ENCODE measurements at regions not wholly inside any gene's neighbourhood (a gene's known extent, or its start where the extent isn't known, plus 50 kb on each side); places are given as distances from the start of the nearest gene placed in this dataset.

GRCh38 chr2:147531269-147531668 lies 313.6 kb upstream of the ACVR2A start:
- no peak overlapping the region for H3K4me3 ChIP-seq (ENCODE audit: low read length)
- no peak for DNase-seq (ENCODE audit: low read depth, low spot score)

- DNase-seq (ENCODE audit: low read depth, low spot score), result no peak
- H3K4me3 ChIP-seq (ENCODE audit: low read length), result no peak overlapping the region
These were observed 314.8 kb upstream of the ACVR2A start for GRCh38 chr2:147530033-147530432.

GRCh38 chr2:147525819-147526489 lies 318.9 kb upstream of the ACVR2A start:
- H3K4me3 ChIP-seq (ENCODE audit: low read length), result no peak overlapping the region
- DNase-seq (ENCODE audit: low read depth, low spot score), result no peak

GRCh38 chr2:147524912-147525311 lies 319.9 kb upstream of the ACVR2A start:
- no peak for DNase-seq (ENCODE audit: low read depth, low spot score)
- H3K4me3 ChIP-seq (ENCODE audit: low read length), result no peak overlapping the region

GRCh38 chr2:147523415-147523814 lies 321.4 kb upstream of the ACVR2A start:
- DNase-seq (ENCODE audit: low read depth, low spot score), result no peak
- H3K4me3 ChIP-seq (ENCODE audit: low read length), result no peak overlapping the region

GRCh38 chr2:147521936-147522335 lies 322.9 kb upstream of the ACVR2A start:
- DNase-seq (ENCODE audit: low read depth, low spot score), result no peak
- no peak overlapping the region for H3K4me3 ChIP-seq (ENCODE audit: low read length)

- DNase-seq (ENCODE audit: low read depth, low spot score), result no peak
- H3K4me3 ChIP-seq (ENCODE audit: low read length), result no peak overlapping the region
These were observed 324.0 kb upstream of the ACVR2A start for GRCh38 chr2:147520817-147521216.

GRCh38 chr2:147519178-147519577 lies 325.7 kb upstream of the ACVR2A start:
- DNase-seq (ENCODE audit: low read depth, low spot score), result no peak

GRCh38 chr2:147515213-147515612 lies 329.6 kb upstream of the ACVR2A start:
- no peak for DNase-seq (ENCODE audit: low read depth, low spot score)
- no peak overlapping the region for H3K4me3 ChIP-seq (ENCODE audit: low read length)

More at GRCh38 chr2:147519178-147519577, 325.7 kb upstream of the ACVR2A start:
- no peak overlapping the region for H3K4me3 ChIP-seq (ENCODE audit: low read length)

GRCh38 chr2:147512206-147512605 lies 332.6 kb upstream of the ACVR2A start:
- no peak for DNase-seq (ENCODE audit: low read depth, low spot score)
- no peak overlapping the region for H3K4me3 ChIP-seq (ENCODE audit: low read length)

- no peak overlapping the region for H3K4me3 ChIP-seq (ENCODE audit: low read length)
- DNase-seq (ENCODE audit: low read depth, low spot score), result no peak
These were observed 333.3 kb upstream of the ACVR2A start for GRCh38 chr2:147511491-147511948.

- no peak overlapping the region for H3K4me3 ChIP-seq (ENCODE audit: low read length)
- DNase-seq (ENCODE audit: low read depth, low spot score), result no peak
These were observed 335.0 kb upstream of the ACVR2A start for GRCh38 chr2:147509821-147510220.

- no peak overlapping the region for H3K4me3 ChIP-seq (ENCODE audit: low read length)
- DNase-seq (ENCODE audit: low read depth, low spot score), result no peak
These were observed 337.9 kb upstream of the ACVR2A start for GRCh38 chr2:147506889-147507288.

- no peak for DNase-seq (ENCODE audit: low read depth, low spot score)
- no peak overlapping the region for H3K4me3 ChIP-seq (ENCODE audit: low read length)
These were observed 342.0 kb upstream of the ACVR2A start for GRCh38 chr2:147502711-147503290.

GRCh38 chr2:147501968-147502367 lies 342.9 kb upstream of the ACVR2A start:
- no peak overlapping the region for H3K4me3 ChIP-seq (ENCODE audit: low read length)
- no peak for DNase-seq (ENCODE audit: low read depth, low spot score)

GRCh38 chr2:147500819-147501395 lies 343.9 kb upstream of the ACVR2A start:
- DNase-seq (ENCODE audit: low read depth, low spot score), result no peak
- H3K4me3 ChIP-seq (ENCODE audit: low read length), result no peak overlapping the region

- DNase-seq (ENCODE audit: low read depth, low spot score), result peak; percentile 62
- H3K4me3 ChIP-seq (ENCODE audit: low read length), result no peak overlapping the region
These were observed 344.6 kb upstream of the ACVR2A start for GRCh38 chr2:147500229-147500628.

- DNase-seq (ENCODE audit: low read depth, low spot score), result no peak
- no peak overlapping the region for H3K4me3 ChIP-seq (ENCODE audit: low read length)
These were observed 345.0 kb upstream of the ACVR2A start for GRCh38 chr2:147499785-147500184.

- DNase-seq (ENCODE audit: low read depth, low spot score), result no peak
These were observed 349.1 kb upstream of the ACVR2A start for GRCh38 chr2:147495734-147496133.

GRCh38 chr2:147492471-147492870 lies 352.4 kb upstream of the ACVR2A start:
- no peak for DNase-seq (ENCODE audit: low read depth, low spot score)

More at GRCh38 chr2:147495734-147496133, 349.1 kb upstream of the ACVR2A start:
- no peak overlapping the region for H3K4me3 ChIP-seq (ENCODE audit: low read length)

GRCh38 chr2:147491506-147491905 lies 353.3 kb upstream of the ACVR2A start:
- DNase-seq (ENCODE audit: low read depth, low spot score), result no peak
- H3K4me3 ChIP-seq (ENCODE audit: low read length), result no peak overlapping the region

More at GRCh38 chr2:147492471-147492870, 352.4 kb upstream of the ACVR2A start:
- no peak overlapping the region for H3K4me3 ChIP-seq (ENCODE audit: low read length)

Measured in Jurkat, Clone E6-1 (cell line).